Tibial nerve (tissue), 4 donors: ENCODE measurements at regions not wholly inside any gene's neighbourhood (a gene's known extent, or its start where the extent isn't known, plus 50 kb on each side); places are given as distances from the start of the nearest gene placed in this dataset.

Experiments used
- DNase-seq, 2 donors: peaks; one replicate each; pipeline ENCODE4 v3.0.0-alpha.2; 2019; ENCODE audit warnings: low spot score in 2 of 2
- H3K27ac ChIP-seq, 4 donors: fragments of 200-600 bp; sonication (generic) in 3 of 4; one replicate each; pipeline ENCODE4 v1.5.1; 2017 to 2019; ENCODE audit warnings: mild to moderate bottlenecking in 1 of 4
- H3K27me3 ChIP-seq, 2 donors: fragments of 200-600 bp; sonication (generic) in 1 of 2; one replicate each; pipeline versions ENCODE4 v1.5.1 to v1.6.0; 2017 to 2019
- H3K36me3 ChIP-seq, 3 donors: fragments of 200-600 bp; sonication (generic); one replicate each; pipeline ENCODE4 v1.5.1; 2018 to 2019
- H3K4me1 ChIP-seq, 4 donors: fragments of 200-600 bp; sonication (generic) in 3 of 4; one replicate each; pipeline ENCODE4 v1.5.1; 2017 to 2019
- H3K4me3 ChIP-seq, 4 donors: fragments of 200-600 bp; sonication (generic) in 3 of 4; one replicate each; pipeline ENCODE4 v1.5.1; 2017 to 2019; ENCODE audit warnings: mild to moderate bottlenecking in 1 of 4, moderate library complexity in 1 of 4
- H3K9me3 ChIP-seq, 4 donors: fragments of 200-600 bp; sonication (generic) in 3 of 4; one replicate each; pipeline ENCODE4 v1.5.1; 2017 to 2019
- CTCF ChIP-seq, 5 experiments: fragments of 200-600 bp in 3 of 5; fragments of 450-650 bp in 2 of 5; sonication (generic) in 3 of 5; IDR thresholded peaks; one replicate each; pipeline ENCODE4 v1.5.1; 2016 to 2019; ENCODE audit warnings: antibody characterized with exemption in 5 of 5, mild to moderate bottlenecking in 3 of 5, moderate library complexity in 2 of 5
- EP300 ChIP-seq, 2 donors: sonication (generic); formaldehyde crosslinking; IDR thresholded peaks; one replicate each; pipeline ENCODE4 v1.6.1; 2017; ENCODE audit warnings: antibody characterized with exemption in 2 of 2, mild to moderate bottlenecking in 1 of 2
- POLR2A ChIP-seq, 2 donors: fragments of 450-650 bp; IDR thresholded peaks; one replicate each; pipeline ENCODE4 v1.6.1; 2017; ENCODE audit warnings: antibody characterized with exemption in 2 of 2, mild to moderate bottlenecking in 2 of 2, moderate library complexity in 2 of 2
- WGBS, 2 donors: methylation state at CpG; one replicate each; pipeline ENCODE4 v1.1.5; 2018; 5-methylcytosine and 5-hydroxymethylcytosine counted together

DNA sequence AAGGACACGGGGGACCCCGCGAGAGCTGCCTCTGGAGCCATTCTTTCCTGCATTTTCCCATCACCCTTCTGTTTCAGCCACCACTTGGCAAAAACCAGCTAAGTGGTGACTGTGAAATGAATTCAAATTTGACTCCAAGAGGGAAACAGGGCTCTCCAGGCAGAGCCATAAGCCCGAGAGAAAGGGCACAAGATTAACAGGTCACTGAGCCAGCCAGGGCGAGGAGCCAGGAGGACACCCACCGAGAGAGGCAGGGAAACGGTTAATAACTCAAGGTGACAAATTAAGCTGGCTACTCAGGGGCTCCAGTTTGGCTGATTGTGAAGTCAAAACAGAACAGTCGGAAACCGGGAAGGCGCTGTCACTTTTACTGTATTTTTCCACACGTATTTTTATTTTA, 67.8 kb upstream of the SOX9 start:
- Histone ChIP-seq H3K4me3 (no peak overlapping the region), H3K4me1 (peaks cover 0 to 7% (median 0%) of the 10 kb centered on the region in 4 donors), H3K27ac (no peak overlapping the region), H3K27me3 (peaks cover 0 to 20% of the 10 kb centered on the region in 2 donors), H3K36me3 (no peaks in the 10 kb centered on the region), H3K9me3 (no peaks in the 10 kb centered on the region)
- no peak for DNase-seq
- 22 to 29% methylated on average over 11 of the region's 11 CpGs for WGBS, 2 donors
- no peak for TF ChIP-seq POLR2A (IDR thresholded peaks at IDR 0.05)
- no peak for TF ChIP-seq EP300 (IDR thresholded peaks at IDR 0.05)
- no peak for TF ChIP-seq CTCF (IDR thresholded peaks at IDR 0.05)

- peaks cover 0 to 22% of the 10 kb centered on the region in 2 donors for H3K27me3 ChIP-seq
These were observed 67.4 kb upstream of the SOX9 start for GRCh38 chr17:72053449-72053848.

GRCh38 chr17:72056155-72056554, 64.7 kb upstream of the SOX9 start:
- no peaks in the 10 kb centered on the region for H3K36me3 ChIP-seq
- H3K27ac ChIP-seq, result no peak overlapping the region
- peaks cover 0 to 21% of the 10 kb centered on the region in 2 donors for H3K27me3 ChIP-seq
- no peak for TF ChIP-seq EP300 (IDR thresholded peaks at IDR 0.05)
- TF ChIP-seq CTCF (IDR thresholded peaks at IDR 0.05), result no peak
- TF ChIP-seq POLR2A (IDR thresholded peaks at IDR 0.05), result no peak
- DNase-seq, result no peak
- H3K4me1 ChIP-seq, result peaks cover 0 to 7% (median 0%) of the 10 kb centered on the region in 4 donors
- no peak overlapping the region for H3K4me3 ChIP-seq
- 86 to 93% methylated on average over 4 of the region's 4 CpGs for WGBS, 2 donors
- no peaks in the 10 kb centered on the region for H3K9me3 ChIP-seq

More at GRCh38 chr17:72053449-72053848, 67.4 kb upstream of the SOX9 start:
- Histone ChIP-seq H3K36me3 (no peaks in the 10 kb centered on the region), H3K9me3 (no peaks in the 10 kb centered on the region), H3K27ac (no peak overlapping the region), H3K4me1 (peaks cover 0 to 7% (median 0%) of the 10 kb centered on the region in 4 donors), H3K4me3 (no peak overlapping the region)
- no peak for TF ChIP-seq CTCF (IDR thresholded peaks at IDR 0.05)
- TF ChIP-seq POLR2A (IDR thresholded peaks at IDR 0.05), result no peak
- TF ChIP-seq EP300 (IDR thresholded peaks at IDR 0.05), result no peak
- 27 to 31% methylated on average over 12 of the region's 12 CpGs for WGBS, 2 donors
- DNase-seq, result no peak

- H3K4me3 ChIP-seq, result no peak overlapping the region
- WGBS, 2 donors, result 69 to 86% methylated on average over 3 of the region's 3 CpGs
These were observed 64.0 kb upstream of the SOX9 start for GRCh38 chr17:72056727-72057290.

More at GRCh38 chr17:72056727-72057290, 64.0 kb upstream of the SOX9 start:
- no peaks in the 10 kb centered on the region for H3K36me3 ChIP-seq
- TF ChIP-seq EP300 (IDR thresholded peaks at IDR 0.05), result no peak
- TF ChIP-seq POLR2A (IDR thresholded peaks at IDR 0.05), result no peak
- no peak for TF ChIP-seq CTCF (IDR thresholded peaks at IDR 0.05)
- DNase-seq, result no peak
- peaks cover 0 to 7% (median 0%) of the 10 kb centered on the region in 4 donors for H3K4me1 ChIP-seq
- peaks cover 0 to 20% of the 10 kb centered on the region in 2 donors for H3K27me3 ChIP-seq
- no peaks in the 10 kb centered on the region for H3K9me3 ChIP-seq
- no peak overlapping the region for H3K27ac ChIP-seq
